ENCODE measurements at regions not wholly inside any gene's neighbourhood (a gene's known extent, or its start where the extent isn't known, plus 50 kb on each side); places are given as distances from the start of the nearest gene placed in this dataset.
"Not testable (repeated sequence)": the region's sequence is repeated elsewhere in the genome, so short reads cannot be mapped to it uniquely, and the experiment has no call there.

DNA sequence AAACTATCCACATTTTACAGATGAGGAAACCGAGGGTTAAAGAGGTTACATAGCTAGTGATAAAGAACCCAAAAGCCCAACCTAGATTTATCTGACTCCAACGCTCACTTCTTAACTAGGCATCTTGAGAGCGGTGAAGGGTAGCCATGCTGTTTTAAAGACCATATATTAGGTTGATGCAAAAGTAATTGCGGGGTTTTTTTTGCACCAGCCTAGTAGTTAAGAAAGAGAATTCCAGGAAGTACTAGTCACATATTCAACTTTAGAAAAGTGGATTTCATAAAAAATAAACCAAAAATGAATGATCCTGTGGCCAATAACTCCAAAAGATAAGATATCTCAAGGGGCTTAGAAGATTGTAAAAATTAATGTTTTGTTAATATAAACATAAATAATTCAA lies 162.1 kb downstream of the GLUL start:
- no peak for DNase-seq (ENCODE audit: low read depth)

DNA sequence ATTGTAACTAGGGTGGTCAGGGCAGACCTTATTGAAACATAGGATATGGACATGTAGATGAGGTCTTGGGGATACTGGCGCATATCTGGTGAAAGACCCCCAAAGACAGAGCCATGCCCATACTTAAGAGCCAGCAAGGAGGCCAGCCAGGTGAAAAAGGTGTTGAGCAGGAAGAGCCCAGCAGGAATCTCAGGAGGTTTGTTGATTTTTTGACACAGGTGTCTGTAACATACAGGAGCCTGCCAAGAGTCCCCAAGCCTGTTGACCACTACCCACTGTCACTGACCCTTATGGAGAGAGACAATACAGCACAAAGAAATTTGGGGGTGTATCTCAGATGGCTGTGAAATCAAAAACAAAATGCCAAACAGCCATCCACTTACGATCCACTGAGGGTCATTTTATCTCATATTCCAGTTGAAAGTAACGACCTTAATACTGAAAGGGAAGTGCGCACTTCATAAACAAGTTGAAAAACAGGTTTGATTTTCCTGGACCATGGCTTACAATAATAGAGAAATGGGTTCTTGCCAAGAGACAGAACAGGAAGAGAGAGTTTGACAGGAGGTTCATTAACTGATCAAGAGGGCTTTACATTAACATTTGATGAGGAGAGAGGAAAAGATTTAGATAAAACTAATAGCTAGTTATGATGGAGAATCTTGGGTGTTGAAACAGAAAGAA lies 163.6 kb downstream of the GLUL start:
- DNase-seq (ENCODE audit: low read depth): no peak

DNA sequence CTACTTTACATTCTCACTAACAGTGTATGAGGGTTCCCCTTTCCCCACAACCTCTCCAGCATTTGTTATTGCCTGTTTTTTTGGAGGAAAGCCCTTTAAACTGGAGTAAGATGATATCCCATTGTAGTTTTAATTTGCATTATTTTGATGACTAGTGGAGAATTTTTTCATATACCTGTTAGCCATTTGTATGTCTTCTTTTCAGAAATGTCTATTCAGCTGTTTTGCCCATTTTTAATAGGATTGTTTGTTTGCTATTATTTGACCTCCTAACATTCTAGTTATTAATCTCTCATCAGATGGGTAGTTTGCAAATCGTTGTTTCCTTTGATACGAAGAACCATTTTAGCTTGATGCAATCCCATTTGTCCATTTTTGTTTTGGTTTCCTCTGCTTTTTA lies 165.0 kb downstream of the GLUL start:
- DNase-seq (ENCODE audit: low read depth): no peak

DNA sequence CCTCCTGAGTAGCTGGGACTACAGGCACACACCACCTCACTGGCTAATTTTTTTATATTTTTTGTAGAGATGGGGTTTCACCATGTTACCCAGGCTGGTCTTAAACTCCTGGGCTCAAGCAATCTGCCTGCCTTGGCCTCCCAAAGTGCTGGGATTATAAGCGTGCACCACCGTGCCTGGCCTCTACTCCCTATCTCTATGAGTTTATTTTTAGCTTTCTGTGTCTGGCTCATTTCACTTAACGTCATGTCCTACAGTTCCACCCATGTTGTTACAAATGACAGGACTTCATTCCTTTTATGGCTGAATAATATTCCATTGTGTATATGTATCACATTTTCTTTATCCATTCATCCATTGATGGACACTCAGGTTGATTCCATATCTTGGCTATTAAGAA lies 164.2 kb upstream of the ZNF648 start:
- not testable (repeated sequence) for DNase-seq (ENCODE audit: low read depth)

- DNase-seq (ENCODE audit: low read depth): not testable (repeated sequence)
These were observed 160.5 kb upstream of the ZNF648 start for GRCh38 chr1:182221990-182222389.

GRCh38 chr1:182221367-182221766 lies 159.9 kb upstream of the ZNF648 start:
- not testable (repeated sequence) for DNase-seq (ENCODE audit: low read depth)

DNA sequence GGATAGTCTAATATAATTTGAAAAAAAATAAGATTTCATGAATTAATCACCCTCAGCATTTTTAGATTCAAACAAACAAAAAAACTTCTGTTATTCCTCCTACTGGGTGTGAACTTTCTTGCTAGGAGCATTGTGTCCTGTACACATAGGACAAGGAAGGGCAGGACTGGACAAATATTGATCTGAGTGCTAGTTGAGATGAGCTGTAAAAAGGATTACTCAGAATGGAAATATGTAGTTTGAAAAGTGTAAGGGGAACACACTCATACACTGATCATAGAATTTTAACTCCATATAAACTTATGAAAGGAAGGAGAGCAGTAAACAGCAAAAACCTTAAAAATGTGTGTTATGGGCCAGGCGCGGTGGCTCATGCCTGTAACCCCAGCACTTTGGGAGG lies 156.5 kb upstream of the ZNF648 start:
- DNase-seq (ENCODE audit: low read depth): no peak

DNA sequence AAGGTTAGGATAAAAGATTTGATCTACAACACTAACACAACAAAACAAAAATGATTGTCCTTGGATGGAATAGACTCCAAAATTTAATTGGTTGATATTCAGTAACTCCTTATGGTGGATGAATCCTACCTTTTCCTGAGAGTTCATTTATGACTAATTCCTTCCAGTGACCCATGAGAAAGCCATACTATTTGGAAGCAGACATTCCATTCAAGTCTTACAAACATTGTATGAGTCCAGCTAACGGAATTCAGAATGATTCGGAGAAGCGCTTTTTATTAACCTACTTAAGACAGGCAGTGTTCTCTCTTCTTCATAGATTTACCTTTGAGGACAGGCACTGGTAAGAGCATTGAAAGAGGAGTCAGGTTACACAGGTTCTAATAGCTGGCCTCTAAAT lies 155.6 kb upstream of the ZNF648 start:
- DNase-seq (ENCODE audit: low read depth): no peak

DNA sequence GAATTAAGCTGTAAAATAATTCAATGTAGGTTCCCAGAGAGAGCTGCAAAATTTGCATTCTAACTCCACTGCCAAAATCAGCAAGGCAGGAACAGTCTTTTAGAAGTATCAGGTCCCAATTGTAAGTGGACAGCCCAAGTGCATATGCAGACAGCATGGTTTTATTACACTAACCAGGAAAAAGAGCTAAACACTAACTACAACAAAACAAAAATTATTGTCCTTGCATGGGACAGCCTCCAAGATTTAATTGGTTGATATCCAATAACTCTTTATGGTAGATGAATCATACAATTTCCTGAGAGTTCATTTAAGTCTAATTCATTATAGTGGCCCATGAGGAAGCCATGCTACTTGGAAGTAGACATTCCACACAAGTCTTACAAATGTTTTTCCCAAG lies 154.3 kb upstream of the ZNF648 start:
- no peak for DNase-seq (ENCODE audit: low read depth)

DNA sequence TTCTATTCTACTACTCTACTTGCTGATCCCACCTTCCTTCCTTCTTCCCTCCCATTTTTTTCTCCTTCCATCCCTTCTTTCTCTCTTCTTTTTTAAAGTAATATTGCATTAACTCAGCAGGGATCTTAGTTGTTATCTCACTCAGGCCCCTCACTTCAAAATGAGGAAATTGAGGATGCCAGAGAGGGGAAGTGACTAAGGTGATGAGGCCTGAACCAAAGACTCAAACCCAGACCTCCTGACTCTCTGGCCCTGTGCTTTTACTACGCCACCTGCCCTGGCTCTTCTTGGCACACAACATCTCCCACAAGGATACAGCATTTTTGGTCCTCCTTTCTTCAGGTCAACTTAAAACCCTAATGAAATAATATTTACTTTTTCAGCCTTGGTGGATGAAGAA lies 151.7 kb upstream of the ZNF648 start:
- DNase-seq (ENCODE audit: low read depth): no peak

GRCh38 chr1:182211386-182211785 lies 149.9 kb upstream of the ZNF648 start:
- no peak for DNase-seq (ENCODE audit: low read depth)

- DNase-seq (ENCODE audit: low read depth): no peak
These were observed 148.9 kb upstream of the ZNF648 start for GRCh38 chr1:182210417-182210816.

DNA sequence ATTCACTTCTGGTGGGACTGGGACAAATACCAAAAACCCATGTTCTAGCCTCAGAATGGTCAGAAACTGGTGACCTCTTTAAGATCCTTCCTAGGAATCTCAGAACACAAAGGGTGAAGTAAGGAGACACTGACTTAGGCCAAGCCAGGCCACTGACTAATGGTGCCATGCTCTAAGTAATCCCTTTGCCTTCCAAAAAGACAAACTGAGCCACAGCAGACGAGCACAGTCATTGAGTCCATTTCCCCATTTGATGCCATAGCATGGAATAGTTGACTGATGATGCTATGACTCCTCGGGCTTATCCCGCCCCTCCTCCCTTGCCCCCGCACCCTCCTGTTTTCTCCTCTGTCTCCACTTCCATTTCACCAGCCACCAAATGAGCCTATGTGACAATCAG lies 145.8 kb upstream of the ZNF648 start:
- DNase-seq (ENCODE audit: low read depth): no peak

- DNase-seq (ENCODE audit: low read depth): no peak
These were observed 145.2 kb upstream of the ZNF648 start for GRCh38 chr1:182206626-182207239.

GRCh38 chr1:182205351-182206022 lies 144.0 kb upstream of the ZNF648 start:
- DNase-seq (ENCODE audit: low read depth): no peak

DNA sequence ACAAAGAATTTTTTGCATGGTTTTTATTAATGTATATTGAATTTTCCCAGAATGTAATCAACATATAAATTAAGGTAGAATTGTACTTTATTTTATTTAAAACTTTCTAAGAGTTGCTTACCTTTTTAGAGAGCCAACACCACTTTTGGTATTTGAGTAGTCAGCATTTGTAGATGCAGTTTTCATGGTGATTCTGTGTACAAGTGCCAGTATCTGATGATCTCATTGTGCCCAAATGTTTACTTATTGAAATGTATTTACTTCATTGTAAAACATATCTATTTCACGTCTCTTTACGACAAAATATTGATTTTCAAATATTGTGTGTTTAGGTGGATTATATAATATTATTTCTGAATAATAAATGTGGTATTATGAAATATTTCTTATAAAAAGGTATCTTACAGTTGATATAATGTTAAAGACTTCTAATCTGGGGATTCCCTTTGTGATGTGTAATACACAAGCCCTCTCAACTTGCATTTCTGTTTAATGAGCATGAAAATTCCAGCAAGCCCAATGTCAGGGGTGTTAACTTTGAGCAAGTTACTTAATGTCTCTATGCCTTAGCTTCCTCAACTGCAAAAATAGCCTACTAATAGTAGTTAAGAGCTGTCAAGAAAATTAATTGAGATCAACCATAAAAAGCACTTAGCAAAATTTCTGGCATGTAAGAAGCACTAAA lies 141.8 kb upstream of the ZNF648 start:
- DNase-seq (ENCODE audit: low read depth): no peak

GRCh38 chr1:182201490-182201889 lies 140.0 kb upstream of the ZNF648 start:
- not testable (repeated sequence) for DNase-seq (ENCODE audit: low read depth)

DNA sequence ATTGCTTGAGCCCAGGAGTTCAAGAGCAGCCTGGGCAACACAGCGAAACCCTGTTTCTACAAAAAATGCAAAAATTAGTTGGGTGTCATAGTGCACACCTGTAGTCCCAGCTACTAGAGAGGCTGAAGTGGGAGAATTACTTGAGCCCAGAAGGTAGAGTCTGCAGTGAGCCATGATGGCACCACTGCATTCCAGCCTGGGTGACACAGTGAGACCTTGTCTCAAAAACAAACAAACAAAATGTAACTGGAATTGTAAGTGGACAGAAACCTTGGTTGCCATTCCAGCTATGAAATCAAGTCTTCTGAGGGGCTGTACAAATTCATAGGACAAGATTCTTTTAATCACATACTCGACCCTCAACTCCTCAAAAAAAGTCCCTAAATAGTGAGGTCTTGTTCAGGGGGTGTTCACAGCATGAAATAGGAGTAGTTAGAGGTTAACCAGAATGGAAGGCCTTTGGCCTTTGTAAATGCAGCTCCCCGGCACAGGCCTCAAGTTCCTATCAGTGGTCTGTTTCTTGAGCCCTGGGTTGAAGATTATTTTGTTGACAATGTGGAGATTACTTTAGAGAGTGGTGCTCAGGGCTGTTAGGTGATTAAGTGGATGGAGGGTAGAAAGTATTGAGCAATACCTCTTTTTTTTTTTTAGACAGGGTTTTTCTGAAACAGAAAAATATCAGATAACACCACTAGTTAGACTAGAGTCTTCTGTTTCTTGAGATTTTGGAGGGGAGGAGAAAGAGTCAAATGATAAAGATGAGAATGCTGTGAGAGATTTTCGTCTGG lies 138.7 kb upstream of the ZNF648 start:
- no peak for DNase-seq (ENCODE audit: low read depth)

- no peak for DNase-seq (ENCODE audit: low read depth)
These were observed 136.6 kb upstream of the ZNF648 start for GRCh38 chr1:182198006-182198605.

DNA sequence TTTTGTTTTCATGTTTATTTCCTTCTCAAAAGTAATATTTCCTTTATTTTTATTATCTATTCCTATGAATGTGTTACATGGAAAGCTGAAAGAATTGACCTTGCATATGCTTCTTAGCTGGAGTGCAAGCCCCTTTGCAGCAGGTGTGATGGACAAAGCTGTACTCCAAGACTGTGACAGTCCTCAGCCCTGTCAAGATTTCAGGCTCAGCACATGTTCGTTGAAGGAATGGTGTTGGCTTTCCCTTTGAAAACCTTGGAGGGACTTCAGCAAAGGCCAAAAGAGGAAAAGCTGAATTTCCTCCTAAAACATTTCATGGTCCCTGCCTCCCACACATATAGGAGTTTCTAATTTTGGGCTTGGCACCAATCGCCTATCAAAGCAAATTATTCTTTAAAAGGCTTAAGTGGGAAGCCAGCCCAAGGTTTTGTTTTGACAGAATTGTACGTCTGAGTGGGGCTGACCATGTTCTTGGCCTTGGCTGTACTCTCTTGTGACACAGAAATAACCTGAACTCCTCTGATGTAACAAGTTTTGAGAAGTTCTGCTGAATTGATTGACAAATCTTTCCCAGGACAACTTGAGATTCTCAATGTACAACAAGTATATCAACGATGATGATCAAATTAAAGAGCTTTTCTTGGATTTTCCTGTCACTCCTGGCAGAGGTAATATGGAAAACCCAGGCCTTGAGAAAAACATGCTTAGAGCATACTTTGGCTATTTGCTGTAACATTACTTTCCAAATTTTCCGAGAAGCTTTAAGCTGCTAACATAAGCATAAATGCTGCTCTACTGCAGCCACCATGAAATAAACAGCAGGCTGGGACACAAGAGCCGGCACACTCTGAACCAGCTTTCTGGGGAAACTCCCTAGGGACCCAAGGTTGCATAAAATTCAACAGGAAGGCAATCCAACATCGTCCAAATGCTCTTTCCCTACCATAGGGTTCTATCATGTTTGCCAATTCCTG lies 135.7 kb upstream of the ZNF648 start:
- no peak for DNase-seq (ENCODE audit: low read depth)
